Uterus (tissue), 2 donors: ENCODE measurements at regions not wholly inside any gene's neighbourhood (a gene's known extent, or its start where the extent isn't known, plus 50 kb on each side); places are given as distances from the start of the nearest gene placed in this dataset.

ENCODE experiments used
- CTCF ChIP-seq, 4 experiments: fragments of 200-600 bp in 2 of 4; fragments of 450-650 bp in 2 of 4; sonication (generic) in 2 of 4; IDR thresholded peaks; one replicate each; pipeline ENCODE4 v1.5.1; 2016 to 2019; ENCODE audit warnings: antibody characterized with exemption in 4 of 4, mild to moderate bottlenecking in 2 of 4, moderate library complexity in 1 of 4
- POLR2A ChIP-seq, 2 donors: fragments of 450-650 bp; IDR thresholded peaks; one replicate each; pipeline ENCODE4 v1.6.1; 2016; ENCODE audit warnings: antibody characterized with exemption in 2 of 2, mild to moderate bottlenecking in 1 of 2, moderate library complexity in 1 of 2

GRCh38 chr5:88502179-88503040, 233.8 kb upstream of the TMEM161B start:
- TF ChIP-seq CTCF (IDR thresholded peaks at IDR 0.05) (no peak), POLR2A (IDR thresholded peaks at IDR 0.05) (no peak)
